HG02885 (cell line): ENCODE measurements at regions not wholly inside any gene's neighbourhood (a gene's known extent, or its start where the extent isn't known, plus 50 kb on each side); places are given as distances from the start of the nearest gene placed in this dataset.

ENCODE experiments used
- ATAC-seq: cut with Tn5 transposase; IDR thresholded peaks from one replicate; pipeline ENCODE4 v1.9.1; 2021; ENCODE audit warnings: mild to moderate bottlenecking; ENCODE audit not compliant: unreplicated experiment, poor library complexity

DNA sequence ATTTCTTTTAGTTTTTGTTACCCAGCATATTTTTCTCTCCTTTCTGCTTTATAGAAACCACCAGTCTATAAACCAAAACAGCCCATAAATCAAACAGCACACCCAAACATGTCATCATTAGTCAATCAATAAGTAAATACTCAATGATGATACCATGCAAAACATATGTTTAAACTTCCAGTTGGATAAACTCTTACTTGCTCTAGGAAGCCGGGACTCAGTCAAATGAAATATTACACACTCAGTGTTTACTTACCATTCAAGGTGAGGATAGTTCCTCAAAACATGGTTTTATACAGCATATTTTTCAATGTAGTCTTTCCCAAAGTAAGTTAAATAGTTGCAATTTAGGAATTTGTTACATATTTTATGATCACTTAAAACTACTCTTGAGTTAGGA lies 343.6 kb upstream of the NXPH2 start:
- no peak for ATAC-seq

DNA sequence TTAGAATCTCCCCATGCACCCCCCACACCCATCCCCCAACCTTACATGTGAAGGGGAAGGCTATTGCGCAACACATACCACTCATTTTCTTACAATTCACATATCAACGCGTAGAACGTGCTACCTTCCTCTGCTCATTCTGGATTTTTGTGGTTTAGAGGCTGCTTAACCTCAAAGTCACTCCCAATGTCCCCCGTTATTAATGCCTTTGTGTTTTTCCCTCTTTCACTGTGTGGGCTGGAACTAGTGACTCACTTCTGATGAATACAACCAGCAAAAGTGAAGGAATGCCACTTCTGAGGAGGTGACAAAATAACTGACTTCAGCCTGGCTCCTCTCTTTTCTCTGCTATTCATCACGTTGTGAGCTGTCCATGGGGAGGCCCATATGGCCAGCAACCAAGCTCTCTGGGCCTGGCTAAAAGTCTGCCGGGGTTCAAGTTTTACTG lies 342.5 kb upstream of the NXPH2 start:
- ATAC-seq: no peak

DNA sequence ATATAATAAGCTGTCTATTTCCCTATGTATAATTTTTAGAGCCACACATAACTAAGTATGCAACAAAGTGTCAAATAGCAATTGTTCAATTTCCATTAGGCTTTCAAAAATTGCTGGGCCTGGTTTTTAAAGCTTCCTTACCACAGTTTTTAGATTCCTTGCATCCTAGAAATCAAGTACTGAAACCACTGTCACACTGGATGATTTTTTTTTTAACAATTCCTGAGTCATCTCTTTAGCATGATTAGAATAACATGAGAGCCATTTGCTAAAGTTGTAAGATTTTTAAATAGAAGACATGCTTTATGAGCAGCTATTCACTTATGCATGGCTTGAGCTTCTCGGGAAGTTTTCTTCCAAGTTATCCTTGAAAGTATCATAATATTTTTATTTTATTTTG lies 319.5 kb upstream of the NXPH2 start:
- no peak for ATAC-seq

DNA sequence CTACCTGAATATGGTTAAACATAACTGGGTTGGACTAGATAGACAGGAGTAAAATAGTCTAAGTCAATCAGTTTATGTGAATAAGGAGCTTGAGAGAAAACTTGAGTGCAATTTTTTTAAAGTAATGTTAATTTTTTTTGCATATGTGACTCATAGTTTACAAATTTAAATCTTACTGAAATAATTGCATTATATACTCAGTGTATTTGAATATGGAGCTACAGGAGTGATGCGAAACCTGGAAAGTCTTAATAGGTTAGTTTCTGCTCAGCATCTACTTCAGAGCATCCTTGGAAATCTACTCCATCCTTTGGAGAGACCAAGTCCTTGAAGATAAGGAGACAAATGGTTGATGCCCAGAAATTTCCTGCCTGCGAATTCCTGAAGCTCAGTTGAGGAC lies 318.8 kb upstream of the NXPH2 start:
- ATAC-seq: no peak

DNA sequence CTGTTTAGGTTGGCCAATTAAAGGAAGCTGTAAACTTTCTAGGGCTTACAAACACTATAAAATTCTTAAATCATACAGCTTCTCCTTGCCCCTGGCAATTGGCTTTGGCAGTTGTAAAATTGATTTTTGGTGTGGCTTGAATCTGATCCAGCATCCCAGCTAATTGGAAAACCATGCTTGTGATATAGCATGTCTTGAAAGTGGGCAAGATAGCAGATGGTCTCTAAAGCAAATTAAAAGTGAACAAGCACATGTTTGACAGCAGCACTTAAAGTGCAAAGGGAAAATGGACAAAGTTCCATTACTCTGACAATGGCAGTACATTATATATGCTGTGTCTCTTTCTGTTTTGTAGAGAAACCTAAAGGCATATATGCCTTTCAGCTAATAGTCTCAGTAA lies 302.9 kb upstream of the NXPH2 start:
- ATAC-seq: no peak

DNA sequence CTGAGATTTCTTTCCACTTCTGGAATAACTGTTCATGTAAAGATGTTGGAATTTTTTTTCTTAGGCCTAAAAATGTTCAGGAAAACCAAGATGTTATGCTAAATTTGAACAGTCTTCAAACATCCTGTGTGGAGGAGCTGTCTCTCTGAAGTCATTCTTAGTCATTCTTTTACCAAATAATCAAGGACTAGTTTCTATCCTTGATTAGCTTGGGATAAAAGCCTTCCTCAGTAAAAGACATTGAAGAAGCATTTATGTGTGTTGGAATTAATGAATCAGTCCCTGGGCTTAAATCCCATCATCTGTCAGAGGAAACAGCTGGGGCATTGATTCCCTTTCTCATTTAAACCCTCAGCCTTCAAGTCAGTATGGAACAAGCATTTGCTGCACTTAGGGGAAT lies 300.1 kb upstream of the NXPH2 start:
- no peak for ATAC-seq

DNA sequence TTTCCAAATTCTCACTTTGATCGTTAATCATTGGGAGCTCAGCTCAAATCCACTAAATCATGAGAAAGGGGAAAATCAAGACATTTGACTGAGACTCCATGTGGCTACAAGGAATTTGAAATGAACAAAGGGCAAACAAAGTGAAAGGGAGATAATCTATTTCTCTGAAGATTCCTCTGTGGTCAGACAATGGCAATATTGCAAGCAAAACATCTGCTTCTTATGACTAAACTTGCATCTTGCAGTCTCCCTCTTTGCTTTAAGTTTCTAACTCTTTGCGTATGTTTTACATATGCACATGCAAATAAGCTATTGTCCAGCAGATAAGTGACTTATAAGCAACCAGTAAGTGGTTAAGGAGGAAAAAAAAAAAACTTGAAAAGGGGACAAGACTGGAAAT lies 299.1 kb upstream of the NXPH2 start:
- ATAC-seq: no peak

DNA sequence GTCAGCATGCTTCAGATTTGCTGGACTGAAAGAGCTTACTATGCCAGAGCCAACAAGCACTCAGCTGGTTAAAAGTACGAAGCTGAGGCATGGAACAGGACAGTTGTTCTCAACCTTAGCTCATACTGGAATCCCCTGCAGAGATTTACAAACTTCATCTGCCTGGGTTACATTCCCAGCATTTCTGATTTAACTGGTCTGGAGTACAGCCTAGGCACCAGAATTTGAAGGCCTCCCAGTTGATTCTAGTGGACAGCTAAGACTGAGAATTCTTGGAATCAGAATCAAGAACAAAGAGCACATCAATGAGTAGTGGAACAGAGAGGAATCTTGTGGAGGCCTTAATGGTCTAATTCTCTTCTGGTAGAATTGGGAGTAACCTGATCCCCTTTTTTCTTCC lies 298.2 kb upstream of the NXPH2 start:
- ATAC-seq: no peak

DNA sequence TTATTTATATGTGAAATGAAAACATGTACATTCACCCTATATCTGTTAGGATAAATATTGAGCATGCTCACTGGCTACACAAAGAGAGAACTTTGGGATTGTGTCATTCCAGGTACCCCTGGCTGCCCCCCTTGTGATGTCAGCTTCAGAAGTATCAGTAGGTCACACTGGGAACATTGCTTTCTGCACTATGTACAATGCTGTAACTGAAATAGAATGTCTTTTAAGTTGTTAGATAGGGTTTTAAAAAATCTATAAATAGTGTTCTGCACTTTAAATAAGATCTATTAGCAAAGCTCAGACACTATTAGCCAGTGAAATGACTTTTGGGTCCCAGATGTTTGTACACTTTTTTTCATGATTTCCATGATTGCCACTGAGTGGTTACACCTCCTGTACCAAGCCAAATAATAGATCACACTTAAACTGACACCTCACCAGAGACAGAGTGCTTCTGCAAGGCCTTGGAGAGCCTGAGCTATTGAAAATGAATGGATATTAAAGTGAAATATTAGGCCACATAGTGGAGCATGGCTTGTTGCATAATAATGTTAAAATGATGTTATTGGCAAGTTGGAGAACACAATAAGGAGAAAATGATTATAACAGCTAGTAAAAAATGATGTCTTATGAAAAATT lies 297.0 kb upstream of the NXPH2 start:
- no peak for ATAC-seq

DNA sequence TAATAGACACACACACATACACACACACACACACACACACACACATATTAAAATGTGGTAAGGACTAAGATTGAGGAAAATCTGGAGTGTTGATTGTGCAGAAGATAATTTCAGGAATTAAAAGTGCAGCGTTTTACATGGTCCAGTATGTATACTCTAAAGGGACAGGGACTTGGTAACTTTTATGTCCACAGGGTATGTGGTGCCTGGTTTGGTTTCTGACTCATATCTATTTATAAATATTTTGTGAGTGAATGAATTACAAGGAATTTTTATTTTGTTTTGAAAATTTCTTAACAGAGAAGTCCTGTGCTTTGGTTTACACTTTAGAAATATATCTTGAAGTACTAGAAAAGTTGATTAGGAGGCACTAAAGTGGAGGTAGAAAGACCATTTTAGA lies 287.7 kb upstream of the NXPH2 start:
- ATAC-seq: no peak

DNA sequence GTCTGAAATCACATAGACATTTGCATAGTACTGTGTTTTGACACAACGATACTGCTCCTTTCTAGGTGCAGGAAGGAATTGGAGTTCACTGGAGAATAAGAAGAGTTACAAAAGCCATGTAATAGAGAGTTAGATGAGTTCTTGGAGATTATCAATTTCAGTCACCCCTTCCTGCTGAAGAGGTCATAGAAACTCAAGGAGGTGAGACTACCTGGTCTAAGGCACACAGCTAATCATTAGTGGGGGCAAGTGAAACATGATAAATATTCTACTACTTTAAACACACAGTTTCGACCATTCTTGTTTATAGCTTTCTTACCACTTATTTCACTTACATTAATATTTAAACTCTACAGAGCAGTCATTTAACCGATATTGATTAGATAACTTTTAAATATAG lies 286.9 kb upstream of the NXPH2 start:
- no peak for ATAC-seq

DNA sequence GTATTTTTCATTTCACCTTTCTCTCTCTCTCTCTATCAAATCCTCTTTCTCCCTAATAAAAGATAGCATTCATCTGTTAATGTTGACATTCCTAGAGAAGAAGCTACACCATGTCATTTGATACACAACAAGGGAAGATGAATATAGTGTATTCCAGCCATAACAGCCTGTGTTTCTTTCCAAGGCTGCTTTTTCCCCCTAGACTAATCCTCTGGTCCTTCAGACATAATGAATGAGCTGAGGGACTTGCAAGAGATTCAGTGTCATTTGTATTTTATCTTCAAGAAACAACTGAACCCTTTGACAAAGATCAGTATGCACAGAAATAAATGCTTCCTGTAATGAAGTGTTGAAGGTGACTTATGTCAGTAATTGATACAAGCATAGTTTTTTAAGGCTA lies 284.0 kb upstream of the NXPH2 start:
- ATAC-seq: no peak

DNA sequence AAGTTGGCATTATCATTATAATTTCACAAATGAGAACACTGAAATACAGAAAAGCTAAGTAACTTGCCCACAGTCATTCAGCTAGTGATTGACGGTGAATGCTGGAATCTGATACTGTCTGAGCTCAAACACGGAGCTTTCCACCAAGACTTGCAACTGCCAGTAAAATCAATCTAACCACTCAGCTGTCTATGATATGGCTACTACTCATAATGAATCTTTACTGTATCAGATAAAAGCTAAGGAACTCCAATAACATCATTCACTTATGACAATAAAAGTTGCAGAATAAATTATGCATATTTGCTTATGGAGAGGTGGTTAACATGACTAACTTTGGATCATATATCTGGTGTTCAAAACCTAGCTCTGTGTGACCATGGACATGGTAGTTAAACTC lies 279.4 kb upstream of the NXPH2 start:
- no peak for ATAC-seq

DNA sequence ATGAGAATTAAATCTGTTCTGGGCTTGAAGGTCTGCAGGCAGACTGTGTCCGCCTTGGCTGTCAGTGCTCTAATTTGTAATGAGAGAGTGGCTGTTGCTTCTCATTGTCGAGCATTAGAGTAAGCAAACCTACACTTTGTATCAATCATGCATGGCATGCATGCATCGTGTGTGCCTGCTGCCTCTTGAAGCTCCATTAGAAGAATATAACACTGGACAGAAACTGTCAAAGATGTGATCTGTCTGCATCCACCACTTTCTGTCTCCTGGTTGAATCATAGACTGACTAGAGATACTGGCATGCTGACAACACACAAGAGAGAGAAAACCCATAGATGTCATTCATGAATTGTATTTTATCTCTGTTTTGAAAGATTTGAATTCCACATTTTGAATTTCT lies 275.0 kb upstream of the NXPH2 start:
- no peak for ATAC-seq

DNA sequence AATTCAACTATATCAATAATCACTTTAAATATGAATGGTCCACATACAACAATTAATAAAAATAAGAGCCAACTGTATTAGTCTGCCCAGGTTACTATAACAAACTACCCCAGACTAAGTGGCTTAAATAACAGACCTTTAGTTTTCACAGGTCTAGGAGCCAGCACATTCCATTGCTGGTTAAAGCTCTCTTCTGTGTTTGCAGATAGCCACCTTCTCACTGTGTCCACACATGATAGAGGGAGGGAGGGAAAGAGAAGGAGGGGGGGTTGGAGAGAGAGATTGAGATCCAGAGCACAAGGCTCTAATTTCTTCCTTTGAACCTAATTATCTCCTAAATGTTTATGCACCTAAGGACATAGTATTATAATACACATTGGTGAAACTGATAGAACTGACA lies 267.8 kb upstream of the NXPH2 start:
- ATAC-seq: no peak

DNA sequence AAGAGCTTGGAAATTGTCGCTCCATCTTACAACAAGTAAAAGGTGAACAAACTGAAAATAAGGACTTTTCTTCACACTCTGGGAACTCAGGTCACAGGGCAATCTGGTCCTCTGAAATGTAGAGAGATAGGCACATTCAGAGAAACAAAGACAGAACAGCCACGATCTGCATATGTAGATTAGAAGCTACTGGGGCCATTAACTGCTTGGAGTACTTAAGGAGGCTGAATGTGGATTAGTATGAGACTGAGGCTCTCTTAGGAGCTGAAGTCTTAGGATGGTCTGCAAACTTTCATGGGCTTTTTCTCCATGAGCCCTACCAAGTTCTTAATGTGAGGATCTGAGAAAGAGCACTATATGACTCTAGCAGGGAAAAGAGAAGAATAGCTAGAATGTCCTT lies 265.3 kb upstream of the NXPH2 start:
- no peak for ATAC-seq

DNA sequence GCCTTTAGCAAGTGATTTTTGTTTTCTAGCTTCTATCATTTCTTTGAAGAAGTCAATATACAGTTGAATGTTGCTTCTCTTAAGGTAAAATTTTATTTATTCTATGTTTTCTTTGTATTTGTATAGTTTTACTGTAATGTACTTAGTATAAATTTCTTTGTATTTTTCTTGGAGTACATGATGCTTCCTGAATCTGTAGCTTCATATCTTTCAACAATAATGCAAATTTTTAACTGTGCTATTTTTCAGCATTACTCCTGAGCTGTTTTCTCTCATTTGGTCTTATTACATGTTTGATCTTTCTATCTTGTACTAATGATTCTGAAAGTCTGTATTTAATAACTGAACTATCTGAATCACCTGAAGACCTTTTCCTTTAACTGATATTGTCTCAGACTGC lies 253.9 kb upstream of the NXPH2 start:
- no peak for ATAC-seq

DNA sequence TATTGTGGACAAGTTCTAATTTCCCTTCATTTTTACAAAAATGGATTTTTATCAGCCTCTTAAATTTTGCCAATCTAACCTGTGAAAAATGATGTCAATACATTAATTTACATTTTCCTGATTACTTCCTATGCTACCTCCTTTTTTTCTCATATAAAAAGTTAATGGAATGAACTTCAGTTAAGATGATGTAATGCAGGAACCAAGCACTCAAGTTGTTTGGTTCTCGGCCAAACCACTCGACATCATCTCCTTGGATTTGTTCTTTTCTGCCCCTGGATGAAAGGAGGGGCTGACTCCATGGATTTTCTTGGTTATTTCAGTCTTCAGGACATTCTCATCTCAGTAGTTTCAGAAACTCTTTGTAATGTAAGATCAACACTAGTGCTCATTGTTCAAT lies 253.1 kb upstream of the NXPH2 start:
- ATAC-seq: no peak

DNA sequence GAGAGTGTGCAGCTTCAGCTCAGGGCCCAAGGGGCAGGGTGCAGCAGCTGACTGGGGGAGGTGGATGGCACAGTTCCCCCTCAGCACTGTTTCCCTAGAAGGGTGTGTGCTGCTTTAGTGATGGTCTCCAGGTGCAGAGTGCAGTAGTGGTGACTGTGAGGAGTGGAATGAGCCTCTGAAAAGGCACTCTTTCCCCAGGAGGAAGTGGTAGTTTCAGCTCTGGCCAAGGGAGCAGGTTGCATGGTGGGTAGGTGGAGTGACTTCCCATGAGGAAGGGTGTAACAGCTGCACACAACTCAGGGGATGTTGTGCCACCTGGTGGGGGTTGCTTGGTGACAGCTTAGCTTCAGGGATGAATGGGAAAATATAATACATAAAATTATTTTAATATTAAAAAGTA lies 251.5 kb upstream of the NXPH2 start:
- no peak for ATAC-seq

DNA sequence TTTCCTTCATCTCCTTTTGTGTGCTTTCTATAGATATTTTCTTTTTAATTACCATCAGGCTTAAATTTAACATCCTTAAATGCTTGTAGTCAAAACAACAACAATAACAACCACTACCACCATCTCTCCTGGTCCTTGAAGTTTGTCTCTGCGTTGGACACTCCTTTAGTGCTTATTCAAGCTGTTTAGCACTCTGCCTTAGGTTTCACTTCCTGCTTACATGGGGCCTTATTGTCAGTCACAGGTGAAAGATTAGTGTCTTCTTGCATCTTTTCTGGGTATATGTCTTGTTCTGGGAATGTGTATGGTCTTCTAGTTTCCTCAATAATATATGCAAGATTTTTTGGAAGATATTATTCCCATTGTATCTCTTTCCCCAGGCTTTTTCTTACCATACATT lies 240.1 kb upstream of the NXPH2 start:
- peak; percentile 49 for ATAC-seq

DNA sequence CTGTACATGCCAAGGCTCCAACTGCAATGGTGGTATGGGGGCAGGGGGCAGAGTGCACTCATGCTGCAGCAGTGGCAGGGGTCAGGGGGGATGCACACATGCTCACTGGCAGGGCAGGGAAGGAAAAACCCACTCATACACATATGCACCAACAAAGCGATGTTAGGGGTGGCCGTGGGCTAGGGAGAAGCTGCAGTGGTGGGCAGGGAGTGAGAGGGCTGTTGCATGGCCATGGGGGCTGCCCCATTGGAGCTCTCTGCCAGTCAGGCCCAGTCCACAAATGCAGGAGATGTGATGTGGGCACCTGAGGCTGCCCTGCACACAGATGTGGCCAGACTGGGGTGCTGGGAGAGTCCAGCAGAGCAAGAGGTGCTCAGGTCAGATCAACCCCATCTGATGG lies 238.1 kb upstream of the NXPH2 start:
- ATAC-seq: no peak

DNA sequence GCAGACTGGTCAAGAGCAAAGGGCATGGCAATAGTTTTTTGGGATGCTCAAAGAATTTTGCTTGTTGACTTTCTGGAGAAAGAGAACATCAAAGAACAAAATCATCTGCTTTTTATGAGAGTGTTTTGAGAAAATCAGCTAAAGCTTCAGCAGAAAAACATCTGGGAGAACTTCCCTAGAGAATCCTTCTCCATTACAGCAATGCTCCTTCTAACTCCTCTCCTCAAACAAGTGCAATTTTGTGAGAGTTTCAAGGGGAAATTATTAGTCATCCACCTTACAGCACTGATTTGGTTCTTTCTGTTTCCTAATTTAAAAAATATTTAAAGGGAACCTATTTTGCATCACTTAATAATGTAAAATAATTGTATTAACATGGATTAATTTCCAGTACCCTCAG lies 226.9 kb upstream of the NXPH2 start:
- no peak for ATAC-seq
